Mesendoderm (in vitro differentiated cells): ENCODE measurements at regions not wholly inside any gene's neighbourhood (a gene's known extent, or its start where the extent isn't known, plus 50 kb on each side); places are given as distances from the start of the nearest gene placed in this dataset.

Source experiments
- DNase-seq: peaks from one replicate; pipeline ENCODE4 v3.0.0; 2013
- H2AK5ac ChIP-seq: 2 replicates; pipeline ENCODE4 v1.6.1; 2013; ENCODE audit warnings: low read length, inconsistent platforms
- H2BK120ac ChIP-seq: 2 replicates; pipeline ENCODE4 v1.6.1; 2013; ENCODE audit warnings: low read depth, mild to moderate bottlenecking, low read length, moderate library complexity, mixed read lengths
- H2BK15ac ChIP-seq: replicated peaks from 2 replicates; pipeline ENCODE4 v1.6.1; 2013; ENCODE audit warnings: low read depth, mild to moderate bottlenecking, moderate library complexity
- H2BK5ac ChIP-seq: 2 replicates; pipeline ENCODE4 v1.6.1; 2013; ENCODE audit warnings: low read length, inconsistent platforms
- H3K18ac ChIP-seq: 2 replicates; pipeline ENCODE4 v1.6.1; 2013; ENCODE audit warnings: mild to moderate bottlenecking, low read length, mixed read lengths
- H3K23ac ChIP-seq: one replicate; pipeline ENCODE4 v1.6.1; 2013; ENCODE audit warnings: low read length
- H3K27ac ChIP-seq: 2 replicates; pipeline ENCODE4 v1.5.1; 2013; ENCODE audit warnings: low read depth, mild to moderate bottlenecking, inconsistent platforms, low read length, moderate library complexity
- H3K27me3 ChIP-seq: 2 replicates; pipeline ENCODE4 v1.6.1; 2013; ENCODE audit warnings: low read length, control low read depth, mild to moderate bottlenecking, inconsistent platforms; ENCODE audit not compliant: insufficient read depth, poor library complexity
- H3K36me3 ChIP-seq: 2 replicates; pipeline ENCODE4 v1.6.1; 2013; ENCODE audit warnings: low read length, inconsistent platforms; ENCODE audit not compliant: control insufficient read depth, insufficient read depth
- H3K4ac ChIP-seq: one replicate; pipeline ENCODE4 v1.6.1; 2013; ENCODE audit warnings: low read depth, mild to moderate bottlenecking, low read length, moderate library complexity
- H3K4me1 ChIP-seq: 2 replicates; pipeline ENCODE4 v1.6.1; 2013; ENCODE audit warnings: low read depth, low read length, inconsistent platforms; ENCODE audit not compliant: control insufficient read depth
- H3K4me2 ChIP-seq: 2 replicates; pipeline ENCODE4 v1.6.1; 2013; ENCODE audit warnings: low read length
- H3K4me3 ChIP-seq: 2 replicates; pipeline ENCODE4 v1.5.1; 2013; ENCODE audit warnings: mild to moderate bottlenecking, low read length
- H3K56ac ChIP-seq: one replicate; pipeline ENCODE4 v1.6.1; 2013; ENCODE audit warnings: low read length
- H3K79me1 ChIP-seq: 2 replicates; pipeline ENCODE4 v1.6.1; 2013; ENCODE audit warnings: low read length, inconsistent platforms
- H3K79me2 ChIP-seq: 2 replicates; pipeline ENCODE4 v1.6.1; 2013; ENCODE audit warnings: mild to moderate bottlenecking, low read length; ENCODE audit not compliant: control insufficient read depth, insufficient read depth
- H3K9ac ChIP-seq: 2 replicates; pipeline ENCODE4 v1.6.1; 2013; ENCODE audit warnings: low read length, inconsistent platforms
- H4K5ac ChIP-seq: one replicate; pipeline ENCODE4 v1.6.1; 2013; ENCODE audit warnings: low read length
- H4K8ac ChIP-seq: one replicate; pipeline ENCODE4 v1.6.1; 2013; ENCODE audit warnings: low read depth, mild to moderate bottlenecking, control low read depth, low read length, moderate library complexity
- WGBS: extraction: QIAGEN DNeasy Blood & Tissue Kit; methylation state at CpG from one replicate; pipeline ENCODE4 v1.1.7; 2013; ENCODE audit warnings: low lambda C conversion rate, missing lambda C conversion rate; ENCODE audit not compliant: insufficient coverage; ENCODE audit errors: extremely low coverage; 5-methylcytosine and 5-hydroxymethylcytosine counted together

DNA sequence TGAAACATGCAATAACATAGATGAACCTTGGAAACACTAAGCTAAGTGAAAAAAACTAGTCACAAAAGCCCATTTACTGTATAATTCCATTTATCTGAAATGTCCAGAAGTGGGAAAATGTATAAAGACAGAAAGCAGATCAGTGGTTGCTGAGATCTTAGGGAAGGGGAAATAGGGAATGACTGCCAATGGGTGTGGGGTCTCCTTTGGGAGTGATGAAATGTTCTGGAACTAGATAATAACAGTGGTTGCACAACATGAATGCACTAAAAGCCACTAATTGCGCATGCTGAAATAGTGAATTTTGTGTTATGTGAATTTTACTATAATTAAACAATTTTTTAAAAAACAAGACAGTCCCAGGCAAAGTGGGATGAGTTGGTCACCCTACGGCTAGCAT, 472.8 kb downstream of the CCDC171 start:
- Histone ChIP-seq H2BK5ac (no peak overlapping the region), H3K4me2 (no peak overlapping the region), H3K36me3 (no peaks in the 10 kb centered on the region), H4K8ac (no peak overlapping the region), H2BK15ac (no peak overlapping the region), H4K5ac (no peak overlapping the region), H3K27ac (no peak overlapping the region), H3K23ac (no peak overlapping the region), H3K79me2 (no peaks in the 10 kb centered on the region), H3K4ac (no peak overlapping the region), H2BK120ac (no peak overlapping the region), H3K4me3 (no peak overlapping the region), H2AK5ac (no peak overlapping the region), H3K27me3 (no peaks in the 10 kb centered on the region), H3K9ac (no peak overlapping the region), H3K18ac (no peak overlapping the region), H3K79me1 (no peaks in the 10 kb centered on the region), H3K4me1 (peaks cover 2% of the 10 kb centered on the region), H3K56ac (no peak overlapping the region)
- DNase-seq: no peak
- WGBS: no CpG with 5 or more reads among the region's 2 CpGs

DNA sequence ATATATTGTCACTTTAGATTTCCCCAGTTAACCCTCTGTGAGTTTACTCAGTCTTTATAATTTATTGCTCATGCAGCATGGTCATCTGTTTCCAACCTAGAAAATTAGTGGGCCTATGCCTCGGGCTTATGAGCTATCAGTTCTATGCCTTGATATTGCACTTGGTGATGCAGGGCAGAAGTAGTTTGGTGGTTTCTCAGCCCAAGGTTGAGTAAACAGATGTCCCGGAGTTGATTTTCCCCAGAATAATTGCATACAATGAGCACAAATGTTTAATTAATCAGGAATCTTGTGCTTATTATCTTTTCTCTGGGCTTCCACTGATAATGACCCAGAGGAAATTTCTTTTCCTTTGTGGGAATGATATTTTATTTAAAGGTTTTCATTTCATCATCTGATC, 474.0 kb downstream of the CCDC171 start:
- WGBS: no CpG with 5 or more reads among the region's 2 CpGs
- no peaks in the 10 kb centered on the region for H3K36me3 ChIP-seq
- no peaks in the 10 kb centered on the region for H3K79me2 ChIP-seq
- no peak overlapping the region for H2AK5ac ChIP-seq
- H3K27ac ChIP-seq: no peak overlapping the region
- no peak overlapping the region for H3K4me3 ChIP-seq
- no peak overlapping the region for H2BK120ac ChIP-seq
- H4K5ac ChIP-seq: no peak overlapping the region
- H3K56ac ChIP-seq: no peak overlapping the region
- no peak overlapping the region for H3K4ac ChIP-seq
- H2BK5ac ChIP-seq: no peak overlapping the region
- no peaks in the 10 kb centered on the region for H3K27me3 ChIP-seq
- H3K18ac ChIP-seq: no peak overlapping the region
- peaks cover 12% of the 10 kb centered on the region for H3K4me1 ChIP-seq
- no peak overlapping the region for H4K8ac ChIP-seq
- no peak overlapping the region for H2BK15ac ChIP-seq
- no peak overlapping the region for H3K9ac ChIP-seq
- no peak for DNase-seq
- no peak overlapping the region for H3K4me2 ChIP-seq
- H3K23ac ChIP-seq: no peak overlapping the region
- no peaks in the 10 kb centered on the region for H3K79me1 ChIP-seq

DNA sequence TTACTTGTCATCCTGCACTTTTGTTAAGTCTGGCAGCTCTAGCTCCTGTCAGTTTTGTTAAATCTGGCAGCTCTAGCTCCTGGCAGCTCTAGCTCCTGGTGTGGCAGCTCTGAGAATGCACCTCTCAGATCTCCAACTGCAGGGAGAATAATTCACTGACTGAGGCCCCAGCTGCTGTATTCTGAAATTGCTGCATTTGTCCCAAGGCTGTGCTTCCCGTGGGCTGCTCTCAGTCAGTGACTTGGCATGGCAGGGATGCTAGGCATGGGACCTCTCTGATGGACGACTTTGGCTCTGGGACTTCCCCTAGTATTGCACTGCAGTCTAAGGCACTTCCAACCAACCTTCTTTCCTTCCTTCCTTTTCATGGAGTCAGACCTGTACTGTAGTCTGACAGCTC, 475.7 kb downstream of the CCDC171 start:
- H2BK5ac ChIP-seq: no peak overlapping the region
- H3K9ac ChIP-seq: no peak overlapping the region
- no peak for DNase-seq
- H4K5ac ChIP-seq: no peak overlapping the region
- H3K4ac ChIP-seq: no peak overlapping the region
- no peak overlapping the region for H3K4me2 ChIP-seq
- H3K36me3 ChIP-seq: no peaks in the 10 kb centered on the region
- H3K27me3 ChIP-seq: no peaks in the 10 kb centered on the region
- H3K18ac ChIP-seq: no peak overlapping the region
- H3K27ac ChIP-seq: no peak overlapping the region
- no peaks in the 10 kb centered on the region for H3K79me2 ChIP-seq
- H2BK120ac ChIP-seq: no peak overlapping the region
- H3K4me3 ChIP-seq: no peak overlapping the region
- H4K8ac ChIP-seq: no peak overlapping the region
- H3K23ac ChIP-seq: no peak overlapping the region
- H3K79me1 ChIP-seq: no peaks in the 10 kb centered on the region
- H2BK15ac ChIP-seq: no peak overlapping the region
- WGBS: no CpG with 5 or more reads among the region's 2 CpGs
- H2AK5ac ChIP-seq: no peak overlapping the region
- H3K4me1 ChIP-seq: peaks cover 13% of the 10 kb centered on the region
- peak overlapping the region; percentile 2 for H3K56ac ChIP-seq

DNA sequence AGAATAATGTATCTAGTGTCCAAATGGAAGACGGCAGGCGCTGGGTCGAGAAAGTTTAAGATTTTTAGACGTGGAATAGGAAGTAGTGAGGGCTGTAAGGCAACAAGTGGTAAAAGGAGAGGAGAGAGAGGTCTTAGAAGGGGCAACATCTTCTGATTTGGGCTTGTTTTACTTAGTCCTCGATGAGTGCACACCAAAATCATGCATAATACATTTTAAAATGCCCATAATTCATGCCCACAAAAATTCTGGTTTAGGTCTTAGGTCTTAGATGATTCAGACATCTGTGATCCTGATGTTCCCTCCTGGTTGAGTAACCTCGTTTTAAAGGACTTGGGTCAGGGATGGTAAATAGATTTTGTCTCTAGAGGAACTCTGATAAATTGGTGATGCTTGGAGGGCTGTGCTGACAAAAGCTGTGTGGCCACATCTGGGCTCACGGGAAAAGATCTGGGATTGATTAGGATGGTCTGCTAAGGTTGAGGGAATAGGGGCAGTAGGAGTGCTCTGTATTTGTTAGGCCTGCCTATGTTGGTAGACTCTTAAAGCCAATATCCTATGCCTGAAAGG, 476.3 kb downstream of the CCDC171 start:
- Histone ChIP-seq H3K4me2 (no peak overlapping the region), H3K79me2 (no peaks in the 10 kb centered on the region), H3K79me1 (no peaks in the 10 kb centered on the region), H3K9ac (no peak overlapping the region), H4K5ac (no peak overlapping the region), H2BK15ac (no peak overlapping the region), H3K4ac (no peak overlapping the region), H3K36me3 (no peaks in the 10 kb centered on the region), H2AK5ac (no peak overlapping the region), H2BK5ac (no peak overlapping the region), H3K56ac (no peak overlapping the region), H3K27me3 (no peaks in the 10 kb centered on the region), H3K4me3 (no peak overlapping the region), H3K27ac (no peak overlapping the region), H3K18ac (no peak overlapping the region), H2BK120ac (no peak overlapping the region), H3K4me1 (peaks cover 13% of the 10 kb centered on the region), H4K8ac (no peak overlapping the region), H3K23ac (no peak overlapping the region)
- WGBS: 100% methylated on average over 4 of the region's 7 CpGs
- no peak for DNase-seq

DNA sequence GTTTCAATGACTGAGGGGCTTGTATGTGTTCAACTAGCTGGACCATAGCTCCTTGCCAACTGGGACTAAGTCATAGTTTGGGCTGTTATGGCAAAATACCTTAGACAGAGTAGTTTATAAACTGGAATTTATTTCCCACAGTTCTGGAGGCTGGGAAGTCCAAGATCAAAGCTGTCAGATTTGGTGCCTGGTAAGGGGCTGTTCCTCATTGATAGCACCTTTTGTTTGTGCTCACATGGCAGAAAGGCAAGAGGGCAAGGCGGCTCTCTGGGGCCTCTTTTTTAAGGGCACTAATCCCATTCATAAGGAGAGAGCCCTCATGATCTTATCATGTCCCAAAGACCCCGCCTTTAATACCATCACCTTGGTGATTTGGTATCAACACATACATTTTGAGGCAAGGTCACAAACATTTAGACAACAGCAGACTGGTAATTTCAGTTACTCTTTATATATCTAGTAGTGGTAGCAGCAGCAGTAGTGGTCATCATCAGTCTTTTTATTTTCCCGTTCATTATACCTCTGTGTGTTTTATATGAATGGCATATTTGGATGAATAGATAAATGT, 477.0 kb downstream of the CCDC171 start:
- H3K27ac ChIP-seq: no peak overlapping the region

More for the DNA sequence above, 477.0 kb downstream of the CCDC171 start:
- Histone ChIP-seq H2BK120ac (no peak overlapping the region), H3K79me1 (no peaks in the 10 kb centered on the region), H3K79me2 (no peaks in the 10 kb centered on the region), H3K4me3 (no peak overlapping the region), H3K56ac (no peak overlapping the region), H3K4me2 (no peak overlapping the region), H3K36me3 (no peaks in the 10 kb centered on the region), H2BK5ac (no peak overlapping the region), H4K5ac (no peak overlapping the region), H3K4ac (no peak overlapping the region), H3K9ac (no peak overlapping the region), H4K8ac (no peak overlapping the region), H2AK5ac (no peak overlapping the region), H3K27me3 (no peaks in the 10 kb centered on the region), H3K4me1 (peaks cover 13% of the 10 kb centered on the region), H3K23ac (no peak overlapping the region), H2BK15ac (no peak overlapping the region), H3K18ac (no peak overlapping the region)
- DNase-seq: peak; percentile 11
- WGBS: no CpG with 5 or more reads among the region's 3 CpGs
